GM18861 (cell line): ENCODE measurements at regions not wholly inside any gene's neighbourhood (a gene's known extent, or its start where the extent isn't known, plus 50 kb on each side); places are given as distances from the start of the nearest gene placed in this dataset.
"Not testable (repeated sequence)": the region's sequence is repeated elsewhere in the genome, so short reads cannot be mapped to it uniquely, and the experiment has no call there.

Experiments used
- ATAC-seq: cut with Tn5 transposase; IDR thresholded peaks from one replicate; pipeline ENCODE4 v1.9.1; 2021; ENCODE audit not compliant: unreplicated experiment

GRCh38 chr22:22193923-22194322 is 50.7 kb upstream of the VPREB1 start:
- ATAC-seq = no peak

- ATAC-seq = not testable (repeated sequence)
Observed at GRCh38 chr22:22193462-22193861, 51.1 kb upstream of the VPREB1 start.

- ATAC-seq = not testable (repeated sequence)
Observed at GRCh38 chr22:22193006-22193405, 51.6 kb upstream of the VPREB1 start.

- ATAC-seq = not testable (repeated sequence)
Observed at GRCh38 chr22:22189796-22190195, 54.8 kb upstream of the VPREB1 start.

GRCh38 chr22:22187863-22188262 is 56.7 kb upstream of the VPREB1 start:
- not testable (repeated sequence) for ATAC-seq

GRCh38 chr22:22187299-22187698 is 57.3 kb upstream of the VPREB1 start:
- no peak for ATAC-seq

- ATAC-seq = no peak
Observed at GRCh38 chr22:22185844-22186499, 58.6 kb upstream of the VPREB1 start.

- no peak for ATAC-seq
Observed at GRCh38 chr22:22185217-22185616, 59.4 kb upstream of the VPREB1 start.

- ATAC-seq = no peak
Observed at GRCh38 chr22:22184277-22184807, 60.2 kb upstream of the VPREB1 start.

- no peak for ATAC-seq
Observed at GRCh38 chr22:22182990-22183264, 61.7 kb upstream of the VPREB1 start.

- ATAC-seq = no peak
Observed at GRCh38 chr22:22182218-22182989, 62.2 kb upstream of the VPREB1 start.

- no peak for ATAC-seq
Observed at GRCh38 chr22:22181341-22181850, 63.2 kb upstream of the VPREB1 start.

GRCh38 chr22:22180738-22181285 is 63.8 kb upstream of the VPREB1 start:
- no peak for ATAC-seq

GRCh38 chr22:22179858-22180257 is 64.7 kb upstream of the VPREB1 start:
- no peak for ATAC-seq

GRCh38 chr22:22178992-22179391 is 65.6 kb upstream of the VPREB1 start:
- ATAC-seq = no peak

- ATAC-seq = no peak
Observed at GRCh38 chr22:22178355-22178965, 66.1 kb upstream of the VPREB1 start.

GRCh38 chr22:22176929-22177616 is 67.5 kb upstream of the VPREB1 start:
- no peak for ATAC-seq

- not testable (repeated sequence) for ATAC-seq
Observed at GRCh38 chr22:22172896-22173628, 71.5 kb upstream of the VPREB1 start.

- ATAC-seq = no peak
Observed at GRCh38 chr22:22171357-22172218, 73.0 kb upstream of the VPREB1 start.
